Hippocampal formation (tissue), 2 donors: ENCODE measurements at regions not wholly inside any gene's neighbourhood (a gene's known extent, or its start where the extent isn't known, plus 50 kb on each side); places are given as distances from the start of the nearest gene placed in this dataset.
A peak's percentile ranks its signal among the peaks of the same experiment; 100 is the strongest.

ENCODE experiments used
- DNase-seq, 2 donors: peaks; one replicate each; lab custom pipeline; 2025; lab: John Stamatoyannopoulos, UW

DNA sequence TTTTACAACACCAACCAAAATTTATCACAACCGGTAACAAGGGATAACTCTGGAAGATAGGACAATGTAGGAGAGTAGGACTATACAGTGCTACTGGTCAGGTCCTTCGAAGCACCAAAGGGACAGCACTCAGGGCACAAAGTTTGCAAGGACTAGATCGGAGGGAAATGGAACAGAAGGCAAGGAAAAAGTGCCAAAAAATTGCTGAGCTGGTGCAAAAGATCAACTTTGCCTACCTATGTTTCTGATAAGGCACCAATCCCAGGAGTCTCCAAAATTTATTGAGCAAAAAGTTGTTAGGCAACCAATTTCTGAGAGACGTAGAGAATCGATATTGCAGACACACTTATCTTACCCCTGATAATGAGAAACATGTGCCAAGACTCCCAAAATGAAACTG is 160.0 kb upstream of the PLEKHA5 start:
- DNase-seq = no peak

DNA sequence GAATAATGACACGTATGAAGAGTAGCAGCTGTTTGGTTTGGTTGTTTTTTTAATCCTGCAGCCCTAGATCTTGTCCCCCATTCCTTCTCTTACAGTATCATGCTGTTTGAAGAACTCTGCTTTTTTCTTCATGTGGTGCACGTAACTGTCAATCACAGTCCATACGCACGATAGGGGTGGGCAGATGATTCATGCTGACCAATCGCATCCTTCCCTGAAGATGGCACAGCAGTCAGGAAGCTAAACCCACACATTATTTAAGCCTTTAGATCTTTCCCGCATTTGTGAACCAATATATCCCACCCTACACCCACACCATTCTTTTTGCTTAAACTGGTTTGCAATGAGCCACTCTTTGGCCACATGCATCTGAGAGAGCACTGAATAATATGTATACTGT is 158.9 kb upstream of the PLEKHA5 start:
- DNase-seq = no peak

- no peak for DNase-seq
Measured at GRCh38 chr12:18971932-18972331, 157.6 kb upstream of the PLEKHA5 start.

DNA sequence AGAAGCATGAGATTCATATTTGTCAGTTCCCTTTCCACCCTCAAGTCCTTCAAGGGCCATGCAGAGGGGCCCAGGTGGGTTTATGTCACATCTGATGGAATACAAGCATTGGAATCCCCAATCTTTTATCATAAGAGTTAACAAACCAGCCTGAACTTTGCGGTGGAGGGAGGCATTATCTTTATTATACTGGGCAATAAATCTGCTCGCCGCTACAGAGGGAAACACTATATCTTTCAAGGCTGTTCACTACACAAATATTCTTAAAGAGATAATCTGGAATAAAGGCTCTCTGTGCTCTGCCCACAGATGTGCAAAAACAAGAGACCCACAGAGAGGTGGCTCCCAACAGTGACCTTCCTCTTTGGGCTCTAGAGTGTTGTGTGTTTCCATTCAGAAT is 153.6 kb upstream of the PLEKHA5 start:
- no peak for DNase-seq

DNA sequence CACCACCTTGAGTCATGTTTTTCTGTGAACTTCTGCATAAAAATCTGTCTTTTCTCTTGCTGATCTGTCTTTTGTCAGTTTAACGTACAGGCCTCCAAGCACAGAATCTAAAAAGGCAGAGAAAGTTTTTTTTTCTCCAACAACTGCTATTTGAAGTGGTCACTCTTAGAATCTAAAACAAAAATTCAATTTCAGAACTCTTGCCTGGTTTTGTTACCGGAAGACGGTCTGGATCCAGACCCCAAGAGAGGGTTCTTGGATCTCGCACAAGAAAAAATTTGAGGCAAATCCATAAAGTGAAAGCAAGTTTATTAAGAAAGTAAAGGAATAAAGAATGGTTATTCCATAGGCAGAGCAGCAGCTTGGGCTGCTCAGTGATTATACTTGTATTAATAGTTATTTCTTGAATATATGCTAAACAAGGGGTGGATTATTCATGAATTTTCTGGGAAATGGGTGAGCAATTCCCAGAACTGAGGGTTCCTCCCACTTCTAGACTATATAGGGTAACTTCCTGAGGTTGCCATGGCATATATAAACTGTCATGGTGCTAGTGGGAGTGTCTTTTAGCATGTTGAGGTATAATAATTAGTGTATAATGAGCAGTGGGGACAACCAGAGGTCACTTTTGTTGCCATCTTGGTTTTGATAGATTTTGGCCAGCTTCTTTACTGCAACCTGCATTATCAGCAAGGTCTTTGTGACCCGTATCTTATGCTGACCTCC is 150.0 kb upstream of the PLEKHA5 start:
- DNase-seq = no peak

DNA sequence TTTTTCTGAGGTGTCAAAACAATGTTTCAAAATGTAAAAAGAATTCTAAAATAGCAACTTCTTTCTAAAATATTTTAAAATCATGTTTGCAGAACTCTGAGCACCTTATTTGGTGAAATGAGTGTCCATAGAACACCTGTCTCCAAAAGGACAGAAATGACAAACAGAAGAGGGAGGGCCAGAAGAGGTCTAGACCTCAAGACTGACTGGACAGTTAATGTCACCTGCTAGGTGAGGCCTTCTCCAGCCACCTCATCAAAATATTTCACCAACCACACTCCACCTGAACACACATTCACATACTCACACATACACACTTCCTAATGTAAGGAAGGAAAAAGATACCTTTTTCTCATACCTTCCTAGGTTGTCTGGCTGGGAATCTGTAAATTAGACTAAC is 147.8 kb upstream of the PLEKHA5 start:
- DNase-seq = no peak

DNA sequence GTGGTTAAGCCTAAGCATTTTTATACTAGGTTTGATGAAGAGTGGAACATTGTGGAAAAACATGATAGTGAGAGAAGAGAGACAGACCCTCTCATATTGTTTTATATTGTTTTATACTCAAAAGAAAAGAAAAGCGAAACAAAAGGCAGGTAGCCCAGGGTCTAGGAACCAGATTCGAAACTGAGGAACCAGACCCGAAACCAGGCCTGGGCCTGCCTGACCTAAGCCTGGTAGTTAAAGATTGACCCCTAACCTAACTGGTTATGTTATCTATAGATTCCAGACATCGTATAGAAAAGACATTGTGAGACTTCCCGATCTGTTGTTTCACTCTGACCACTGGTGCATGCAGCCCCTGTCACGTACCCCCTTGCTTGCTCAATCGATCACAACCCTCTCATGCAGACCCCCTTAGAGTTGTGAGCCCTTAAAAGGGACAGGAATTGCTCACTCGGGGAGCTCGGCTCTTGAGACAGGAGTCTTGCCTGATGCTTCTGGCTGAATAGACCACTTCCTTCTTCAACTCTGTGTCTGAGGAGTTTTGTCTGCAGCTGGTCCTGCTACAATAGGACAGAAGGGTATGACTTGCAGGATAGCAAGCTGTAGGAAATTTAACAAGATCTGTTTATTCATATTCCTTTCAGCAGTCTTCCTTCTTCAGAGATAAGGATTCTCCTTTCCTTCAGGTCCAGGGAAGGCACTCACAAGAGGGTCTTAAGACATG is 147.1 kb upstream of the PLEKHA5 start:
- no peak for DNase-seq

DNA sequence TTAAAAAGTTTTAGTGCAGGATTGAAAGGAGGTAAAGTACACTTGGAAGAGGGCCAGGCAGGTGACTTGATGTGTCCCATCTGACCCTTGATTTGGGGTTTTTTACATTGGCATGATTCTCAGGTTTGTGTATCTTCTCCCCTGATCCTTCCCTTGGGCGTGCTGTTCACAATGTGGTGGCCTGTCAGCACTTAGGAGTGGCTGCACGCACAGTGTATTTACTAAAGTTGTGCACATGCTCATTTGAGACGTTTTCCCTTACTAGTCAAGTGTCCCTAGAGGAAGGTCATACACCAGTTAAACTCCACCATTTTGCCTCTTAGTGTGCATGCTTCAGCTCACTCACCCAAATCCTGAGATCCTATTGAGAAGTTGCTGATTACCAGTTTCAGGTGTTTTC is 145.7 kb upstream of the PLEKHA5 start:
- DNase-seq = no peak

DNA sequence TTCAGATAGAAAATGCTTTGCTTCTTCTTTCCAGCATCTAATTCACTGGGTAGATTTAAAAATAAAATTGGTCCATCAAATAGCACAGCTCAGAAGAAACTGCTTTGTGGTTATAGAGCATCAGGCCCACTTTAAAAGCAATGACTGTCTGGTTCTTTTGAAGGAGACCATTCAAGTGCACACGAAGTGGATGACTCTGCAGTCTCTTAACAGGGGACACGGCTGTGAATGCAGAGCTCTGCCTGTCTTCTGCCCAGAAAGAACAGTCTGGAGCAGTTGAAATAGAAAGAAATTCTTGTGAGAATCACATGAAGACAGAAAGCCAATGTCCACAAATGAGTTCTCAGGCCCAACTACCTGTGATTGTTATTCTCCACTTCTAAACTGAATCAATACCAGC is 138.7 kb upstream of the PLEKHA5 start:
- peak in 1 of 2 donors; percentile 2 for DNase-seq

DNA sequence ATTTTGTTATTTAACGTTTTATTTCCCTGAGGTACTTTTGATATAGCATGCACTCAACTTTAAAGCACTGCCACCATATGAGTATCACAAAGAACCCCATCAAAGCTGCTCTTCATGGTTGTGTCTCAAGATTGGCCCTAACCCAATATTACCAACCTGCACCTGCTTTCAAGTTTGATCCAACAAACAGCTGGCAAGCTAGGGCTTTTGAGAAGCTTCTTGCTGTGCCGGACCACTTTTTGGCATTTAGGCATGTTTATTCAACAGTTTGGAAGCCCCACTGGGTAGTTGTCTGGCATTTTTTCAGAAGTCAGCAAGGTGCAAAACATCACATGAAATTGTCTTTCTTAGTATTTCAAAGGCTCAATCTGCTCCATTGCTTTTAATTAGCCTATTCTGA is 137.2 kb upstream of the PLEKHA5 start:
- DNase-seq = no peak

GRCh38 chr12:18998343-18999261 is 130.9 kb upstream of the PLEKHA5 start:
- DNase-seq = no peak

DNA sequence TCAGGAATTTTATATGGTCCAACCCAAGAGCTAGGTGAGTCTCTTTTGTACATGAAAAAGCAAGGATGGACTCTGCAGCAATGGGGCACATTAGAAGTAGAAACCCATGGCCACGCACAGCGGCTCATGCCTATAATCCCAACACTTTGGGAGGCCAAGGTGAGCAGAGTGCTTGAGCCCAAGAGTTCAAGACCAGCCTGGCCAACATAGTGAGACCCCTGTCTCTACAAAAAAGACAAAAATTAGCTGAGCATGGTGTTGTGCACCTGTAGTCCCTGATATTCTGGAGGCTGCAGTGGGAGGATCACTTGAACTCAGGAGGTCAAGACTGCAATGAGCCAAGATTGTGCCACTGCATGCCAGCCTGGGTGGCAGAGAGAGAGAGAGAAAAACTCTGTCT is 128.7 kb upstream of the PLEKHA5 start:
- DNase-seq = no peak

GRCh38 chr12:19002216-19002615 is 127.3 kb upstream of the PLEKHA5 start:
- no peak for DNase-seq

GRCh38 chr12:19003141-19003540 is 126.4 kb upstream of the PLEKHA5 start:
- DNase-seq = no peak

DNA sequence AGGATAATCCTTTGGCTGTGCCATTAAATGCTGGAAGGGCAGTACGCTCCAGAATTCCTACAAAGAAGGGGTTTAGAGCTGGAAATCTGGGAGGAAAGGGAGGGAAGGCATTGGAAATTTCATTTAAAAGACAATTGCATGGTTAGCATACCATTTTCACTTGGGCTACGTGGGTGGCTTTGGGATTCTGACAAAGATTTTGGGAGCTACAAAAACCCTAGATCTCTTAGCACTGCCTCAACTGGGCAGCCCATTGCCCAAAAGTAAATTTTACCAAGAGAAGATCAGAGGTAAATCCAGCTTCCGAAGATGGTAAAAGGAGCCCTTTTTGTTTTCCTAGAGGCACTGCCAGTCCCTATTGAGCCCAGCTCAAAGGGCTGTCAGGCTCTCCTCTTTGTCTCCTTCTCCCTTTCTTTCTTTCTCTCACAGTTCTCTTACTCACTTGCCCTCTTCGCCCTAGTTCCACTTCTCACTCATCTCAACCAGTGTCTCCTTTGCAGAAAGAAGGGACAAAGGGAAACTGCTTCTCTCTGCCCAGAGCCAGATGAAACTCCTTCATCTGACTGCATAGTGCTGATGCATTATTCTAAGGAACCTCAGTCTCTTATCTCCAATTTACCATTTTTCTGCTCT is 125.4 kb upstream of the PLEKHA5 start:
- no peak for DNase-seq

GRCh38 chr12:19005257-19005801 is 124.2 kb upstream of the PLEKHA5 start:
- DNase-seq = no peak

DNA sequence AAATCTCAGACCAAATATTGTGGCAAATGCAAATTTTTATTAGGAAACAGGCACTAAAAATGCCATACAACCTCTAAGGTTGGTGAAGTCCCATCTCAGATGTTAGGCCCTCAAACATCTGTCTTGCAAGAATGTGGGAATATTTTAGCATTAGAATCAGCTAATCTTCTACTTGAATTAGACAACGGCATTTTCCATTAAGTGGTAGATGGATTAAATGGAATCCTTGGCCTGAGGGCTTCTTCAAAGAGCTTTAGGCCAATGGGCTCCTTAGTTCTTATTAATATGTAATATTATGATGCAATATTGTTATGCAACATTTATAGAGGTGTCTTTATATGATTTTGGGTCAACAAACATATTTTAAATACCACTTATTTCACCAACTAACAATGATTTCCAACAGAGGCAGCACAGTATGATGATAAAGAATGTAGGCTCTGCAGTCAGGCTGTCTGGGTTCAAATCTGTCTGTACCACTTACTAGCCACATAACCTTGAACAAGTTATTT is 122.9 kb upstream of the PLEKHA5 start:
- DNase-seq = no peak

GRCh38 chr12:19008102-19008501 is 121.4 kb upstream of the PLEKHA5 start:
- no peak for DNase-seq

DNA sequence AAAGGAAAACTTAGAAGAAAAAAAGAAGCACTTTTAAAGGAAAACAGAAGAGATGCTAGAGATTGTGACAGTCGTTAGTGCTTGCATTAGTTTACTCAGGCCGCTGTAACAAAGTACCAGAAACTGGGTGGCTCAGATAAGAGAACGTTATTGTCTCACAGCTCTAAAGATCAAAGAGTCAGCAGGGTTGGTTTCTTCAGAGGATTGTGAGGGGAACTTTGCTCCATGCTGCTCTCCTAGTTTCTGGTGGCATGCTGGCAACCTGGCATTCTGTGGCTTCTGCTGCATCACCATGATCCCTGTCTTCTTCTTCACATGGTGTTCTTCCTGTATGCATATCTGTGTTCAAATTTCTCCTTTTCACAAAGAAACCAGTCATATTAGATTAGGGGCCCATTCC is 119.4 kb upstream of the PLEKHA5 start:
- DNase-seq = no peak

DNA sequence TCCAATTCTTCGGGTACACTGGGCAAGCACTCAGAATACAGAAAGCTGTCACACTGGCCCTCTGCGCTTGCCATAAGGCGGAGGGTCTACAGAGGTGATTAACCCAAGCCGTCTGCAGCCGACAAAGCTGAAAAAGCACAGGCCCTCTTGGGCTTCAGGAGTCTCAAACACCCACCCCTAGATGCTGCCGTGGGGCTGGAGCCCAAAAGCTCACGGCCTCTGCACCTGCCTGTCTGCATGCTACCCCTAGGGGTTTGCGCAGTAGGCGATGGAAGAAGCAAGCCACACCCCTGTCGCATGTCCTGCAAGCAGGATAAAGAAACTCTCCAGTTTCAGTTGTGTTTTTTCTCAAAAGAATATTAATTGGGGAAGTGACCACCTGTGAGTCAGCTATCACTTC is 118.8 kb upstream of the PLEKHA5 start:
- no peak for DNase-seq

GRCh38 chr12:19012965-19013364 is 116.6 kb upstream of the PLEKHA5 start:
- no peak for DNase-seq

DNA sequence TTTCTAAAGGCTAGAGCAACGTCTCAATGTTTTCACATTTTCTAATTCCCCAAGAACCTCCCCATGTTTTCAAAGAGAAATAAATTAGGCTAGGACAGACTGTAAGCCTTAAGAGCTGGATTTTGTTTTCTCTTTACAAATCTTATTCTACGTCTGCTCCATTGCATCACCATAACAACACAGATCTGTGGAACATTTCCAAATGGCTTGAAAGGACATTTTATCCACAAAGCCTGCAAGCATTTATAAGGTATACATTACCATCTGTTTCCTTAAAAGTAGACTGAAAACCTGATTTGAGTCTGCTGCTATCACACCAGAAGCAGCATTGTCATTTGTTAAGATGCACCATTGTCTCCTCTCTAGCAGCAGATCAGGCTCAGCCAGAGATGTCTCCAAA is 115.3 kb upstream of the PLEKHA5 start:
- no peak for DNase-seq
